Stimulated activated CD8-positive, alpha-beta memory T cell treated with anti-CD3 and anti-CD28 coated beads, Interleukin-2, amount 100 ng/mL, for 1 hour (primary cell): ENCODE measurements at regions not wholly inside any gene's neighbourhood (a gene's known extent, or its start where the extent isn't known, plus 50 kb on each side); places are given as distances from the start of the nearest gene placed in this dataset.

Experiments used
- DNase-seq, 2 donors: peaks; one replicate each; pipeline ENCODE4 v3.0.0-alpha.2; 2020; ENCODE audit warnings: low read depth in 2 of 2

DNA sequence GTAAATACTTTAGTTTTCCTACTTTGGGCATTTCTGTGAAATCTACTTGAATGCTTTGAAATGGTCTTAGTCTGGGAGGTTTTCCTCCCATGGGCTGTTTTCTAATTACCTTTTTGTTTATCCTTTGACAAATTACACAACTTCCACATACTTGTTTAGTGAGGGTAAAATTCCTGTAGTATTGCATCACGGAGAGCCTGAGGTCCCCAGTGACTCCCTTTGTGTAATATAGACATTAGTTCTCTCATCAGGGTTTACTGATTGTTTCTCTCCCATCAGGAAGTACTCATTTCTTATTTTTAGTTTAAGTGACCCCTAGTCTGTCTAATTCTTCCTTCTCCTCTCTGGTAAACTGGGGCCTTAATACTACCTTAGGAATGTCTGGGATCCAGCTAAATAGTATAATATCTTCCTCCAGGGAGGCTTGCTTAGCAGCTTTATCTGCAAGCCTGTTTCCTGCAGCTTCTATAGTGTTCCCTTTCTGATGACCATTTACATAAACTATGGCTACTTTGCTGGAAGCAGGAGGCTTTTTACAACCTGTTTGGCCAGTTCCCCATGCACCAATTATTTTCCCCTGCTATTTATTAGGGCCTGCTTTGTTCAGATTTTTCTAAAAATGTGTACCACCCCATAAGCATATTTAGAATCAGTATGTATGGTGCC, 87.2 kb upstream of the XCR1 start:
- DNase-seq, result no peak

- DNase-seq, result no peak
Measured at GRCh38 chr3:46113608-46114007, 86.3 kb upstream of the XCR1 start.

DNA sequence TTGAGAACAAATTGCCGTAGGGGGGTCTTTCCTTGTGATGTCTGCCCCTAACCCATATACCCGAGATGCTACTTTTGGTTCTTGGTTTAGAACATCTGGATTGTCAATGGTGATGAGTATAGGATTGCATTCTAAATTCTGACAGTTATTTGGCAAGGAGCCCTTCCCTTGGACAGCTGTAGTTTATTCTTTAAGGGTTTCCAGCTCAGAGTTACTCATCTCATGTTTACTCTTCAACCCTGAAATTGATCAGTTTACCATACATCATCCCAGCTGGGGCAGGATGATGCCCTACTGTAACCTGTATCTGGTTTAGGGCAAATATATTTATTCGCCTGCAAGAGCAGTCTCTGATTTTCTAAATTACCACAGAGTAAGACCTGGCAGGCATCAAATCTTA, 85.7 kb upstream of the XCR1 start:
- DNase-seq, result no peak

DNA sequence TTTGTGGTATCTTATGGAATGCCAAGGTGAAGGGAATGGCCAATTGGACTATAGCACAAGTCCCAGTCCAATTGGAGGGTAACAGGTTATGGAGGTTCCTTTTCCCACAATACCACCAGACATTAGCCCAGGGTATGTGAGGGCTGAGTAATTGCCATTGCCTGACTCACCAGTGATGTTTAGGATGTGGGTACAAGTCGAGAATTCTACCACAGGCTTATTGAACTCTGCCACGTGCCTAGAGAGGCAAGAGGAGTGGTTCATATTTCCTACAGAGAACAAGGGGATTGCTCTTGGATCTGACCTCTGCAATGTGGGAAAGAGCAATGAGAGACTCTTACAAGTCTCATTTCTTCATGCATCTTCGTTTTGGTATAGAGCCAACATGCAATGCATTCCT, 85.0 kb upstream of the XCR1 start:
- DNase-seq, result no peak

GRCh38 chr3:46110701-46111493, 83.6 kb upstream of the XCR1 start:
- no peak for DNase-seq

- no peak for DNase-seq
Measured at GRCh38 chr3:46107682-46108081, 80.4 kb upstream of the XCR1 start.

- DNase-seq, result no peak
Measured at GRCh38 chr3:46105306-46105919, 78.1 kb upstream of the XCR1 start.

DNA sequence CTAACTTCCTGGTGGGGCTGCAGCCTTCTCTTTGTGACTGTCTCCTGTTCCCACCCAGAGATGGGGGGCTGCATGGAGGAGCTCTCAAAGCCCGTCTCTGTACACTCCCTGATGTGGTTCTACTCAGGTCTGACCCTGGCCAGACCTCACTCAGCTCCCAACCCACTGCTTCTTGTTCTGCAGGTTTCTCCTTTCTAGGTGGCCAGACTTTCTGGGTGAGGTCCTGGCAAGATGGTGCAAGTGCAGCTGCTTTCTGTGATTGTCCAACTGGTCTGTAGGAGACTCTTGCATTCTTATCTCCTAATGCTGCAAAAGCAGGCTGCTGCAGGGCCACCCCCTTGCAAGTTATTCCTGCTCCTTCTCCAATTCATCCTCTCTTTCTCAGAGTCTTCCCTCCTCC, 77.4 kb upstream of the XCR1 start:
- DNase-seq, result no peak

- DNase-seq, result no peak
Measured at GRCh38 chr3:46102780-46103130, 75.5 kb upstream of the XCR1 start.

DNA sequence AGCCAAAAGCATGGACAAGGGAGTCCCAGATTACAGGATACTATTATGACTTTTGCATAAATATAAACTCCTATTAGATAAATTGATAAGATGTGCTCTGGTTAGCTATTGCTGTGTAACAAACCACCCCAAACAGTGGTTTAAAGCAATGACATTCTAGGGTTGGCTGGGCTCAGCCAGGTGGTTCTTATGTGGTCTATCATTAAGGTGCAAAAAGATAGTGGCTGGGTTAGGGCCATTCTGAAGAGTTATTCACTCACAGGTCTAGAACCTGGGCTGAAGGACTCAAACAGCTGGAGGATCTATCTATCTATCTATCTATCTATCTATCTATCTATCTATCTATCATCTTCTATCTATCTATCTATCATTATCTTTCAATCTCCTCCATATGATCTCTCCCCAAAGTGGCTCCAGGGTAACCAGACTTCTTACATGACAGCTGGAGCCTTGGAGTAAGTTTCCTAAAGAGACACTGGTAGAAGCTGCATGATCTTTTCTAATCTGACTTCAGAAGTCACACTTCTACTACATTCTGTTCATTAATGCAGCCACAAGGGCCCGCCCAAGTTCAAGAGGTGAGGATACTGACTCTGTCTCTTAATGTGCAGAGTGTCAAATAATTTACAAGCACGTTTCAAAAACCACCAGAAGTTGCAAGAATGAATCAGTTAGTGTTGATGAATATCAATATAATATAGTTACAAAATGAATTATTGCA, 74.9 kb upstream of the XCR1 start:
- no peak for DNase-seq

GRCh38 chr3:46100812-46101211, 73.5 kb upstream of the XCR1 start:
- no peak for DNase-seq

- DNase-seq, result no peak
Measured at GRCh38 chr3:46098319-46098761, 71.1 kb upstream of the XCR1 start.

DNA sequence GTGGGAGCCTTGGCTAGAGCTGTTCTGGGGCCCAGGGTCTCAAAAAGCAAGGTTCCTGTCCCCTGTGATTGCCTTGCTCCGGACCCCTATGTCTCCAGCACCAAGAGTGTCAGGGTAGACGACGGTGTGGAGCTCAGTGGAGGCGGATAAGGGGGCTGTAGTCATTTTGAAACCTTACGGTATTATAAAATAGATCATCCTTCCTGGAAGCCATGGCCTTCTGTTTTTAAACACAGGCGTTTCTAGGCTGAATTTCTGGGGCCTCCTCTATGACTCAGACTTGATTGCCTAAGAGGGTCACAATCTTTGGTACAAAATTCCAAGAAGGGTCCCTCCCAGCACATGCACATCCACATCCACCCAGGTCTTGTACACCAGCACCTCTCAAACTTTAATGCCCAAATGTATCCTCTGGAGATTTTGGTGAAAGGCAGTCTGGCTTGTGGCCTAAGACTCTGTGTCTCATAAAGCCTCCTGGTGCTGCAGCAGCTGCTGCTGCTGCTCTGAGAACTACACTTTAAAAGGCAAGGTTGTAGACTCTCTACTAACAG, 70.5 kb upstream of the XCR1 start:
- no peak for DNase-seq

- no peak for DNase-seq
Measured at GRCh38 chr3:46096781-46097180, 69.5 kb upstream of the XCR1 start.

GRCh38 chr3:46096336-46096735, 69.1 kb upstream of the XCR1 start:
- DNase-seq, result no peak

DNA sequence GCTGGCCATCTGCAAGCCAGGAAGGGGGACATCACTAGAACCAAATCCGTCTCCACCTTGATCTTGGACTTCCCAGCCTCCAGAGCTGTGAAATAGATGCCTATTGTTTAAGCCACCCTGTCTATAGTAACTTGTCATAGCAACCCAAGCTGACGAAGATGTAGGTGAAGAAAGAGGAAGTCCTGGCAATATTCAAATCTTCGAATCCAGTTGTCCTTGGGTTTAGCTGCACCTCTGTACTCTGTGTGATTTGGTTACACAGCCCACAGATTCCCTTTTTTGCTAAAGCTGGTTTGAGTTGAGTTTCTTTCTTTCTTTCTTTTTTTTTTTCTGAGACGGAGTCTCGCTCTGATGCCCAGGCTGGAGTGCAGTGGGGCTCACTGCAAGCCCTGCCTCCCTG, 68.0 kb upstream of the XCR1 start:
- DNase-seq, result no peak

GRCh38 chr3:46094506-46094905, 67.2 kb upstream of the XCR1 start:
- DNase-seq, result no peak

- DNase-seq, result no peak
Measured at GRCh38 chr3:46093966-46094365, 66.7 kb upstream of the XCR1 start.

- no peak for DNase-seq
Measured at GRCh38 chr3:46093327-46093942, 66.2 kb upstream of the XCR1 start.

GRCh38 chr3:46092702-46093080, 65.4 kb upstream of the XCR1 start:
- no peak for DNase-seq

GRCh38 chr3:46091741-46092701, 64.7 kb upstream of the XCR1 start:
- DNase-seq, result no peak
